Fibroblast of villous mesenchyme (primary cell): ENCODE measurements at regions not wholly inside any gene's neighbourhood (a gene's known extent, or its start where the extent isn't known, plus 50 kb on each side); places are given as distances from the start of the nearest gene placed in this dataset.
A peak's percentile ranks its signal among the peaks of the same experiment; 100 is the strongest.

Experiments
- DNase-seq: peaks from one replicate; pipeline ENCODE4 v3.0.0-alpha.2; 2010; ENCODE audit warnings: low read depth
- H3K4me3 ChIP-seq: 2 replicates; pipeline ENCODE4 v1.5.1; 2011; ENCODE audit warnings: low read depth, mild to moderate bottlenecking, low read length
- CTCF ChIP-seq: IDR thresholded peaks from 2 replicates; pipeline ENCODE4 v1.5.1; 2012; ENCODE audit warnings: low read depth, mild to moderate bottlenecking, low read length; ENCODE audit not compliant: insufficient read depth

GRCh38 chr5:167232675-167233311, 1058.7 kb upstream of the WWC1 start:
- no peak for TF ChIP-seq CTCF
- DNase-seq, result no peak

GRCh38 chr5:167233507-167234220, 1057.8 kb upstream of the WWC1 start:
- no peak overlapping the region for H3K4me3 ChIP-seq
- no peak for DNase-seq
- no peak for TF ChIP-seq CTCF

More at GRCh38 chr5:167232675-167233311, 1058.7 kb upstream of the WWC1 start:
- H3K4me3 ChIP-seq, result no peak overlapping the region

GRCh38 chr5:167241436-167242067, 1049.9 kb upstream of the WWC1 start:
- no peak overlapping the region for H3K4me3 ChIP-seq
- no peak for DNase-seq
- TF ChIP-seq CTCF, result no peak

- TF ChIP-seq CTCF, result no peak
- H3K4me3 ChIP-seq, result no peak overlapping the region
- DNase-seq, result no peak
Measured at GRCh38 chr5:167242701-167243100, 1048.7 kb upstream of the WWC1 start.

- no peak overlapping the region for H3K4me3 ChIP-seq
- no peak for DNase-seq
- TF ChIP-seq CTCF, result no peak
Measured at GRCh38 chr5:167243463-167243862, 1048.0 kb upstream of the WWC1 start.

- TF ChIP-seq CTCF, result peak; percentile 16
- DNase-seq, result no peak
- no peak overlapping the region for H3K4me3 ChIP-seq
Measured at GRCh38 chr5:167244583-167244982, 1046.9 kb upstream of the WWC1 start.
